ENCODE measurements at regions not wholly inside any gene's neighbourhood (a gene's known extent, or its start where the extent isn't known, plus 50 kb on each side); places are given as distances from the start of the nearest gene placed in this dataset.

DNA sequence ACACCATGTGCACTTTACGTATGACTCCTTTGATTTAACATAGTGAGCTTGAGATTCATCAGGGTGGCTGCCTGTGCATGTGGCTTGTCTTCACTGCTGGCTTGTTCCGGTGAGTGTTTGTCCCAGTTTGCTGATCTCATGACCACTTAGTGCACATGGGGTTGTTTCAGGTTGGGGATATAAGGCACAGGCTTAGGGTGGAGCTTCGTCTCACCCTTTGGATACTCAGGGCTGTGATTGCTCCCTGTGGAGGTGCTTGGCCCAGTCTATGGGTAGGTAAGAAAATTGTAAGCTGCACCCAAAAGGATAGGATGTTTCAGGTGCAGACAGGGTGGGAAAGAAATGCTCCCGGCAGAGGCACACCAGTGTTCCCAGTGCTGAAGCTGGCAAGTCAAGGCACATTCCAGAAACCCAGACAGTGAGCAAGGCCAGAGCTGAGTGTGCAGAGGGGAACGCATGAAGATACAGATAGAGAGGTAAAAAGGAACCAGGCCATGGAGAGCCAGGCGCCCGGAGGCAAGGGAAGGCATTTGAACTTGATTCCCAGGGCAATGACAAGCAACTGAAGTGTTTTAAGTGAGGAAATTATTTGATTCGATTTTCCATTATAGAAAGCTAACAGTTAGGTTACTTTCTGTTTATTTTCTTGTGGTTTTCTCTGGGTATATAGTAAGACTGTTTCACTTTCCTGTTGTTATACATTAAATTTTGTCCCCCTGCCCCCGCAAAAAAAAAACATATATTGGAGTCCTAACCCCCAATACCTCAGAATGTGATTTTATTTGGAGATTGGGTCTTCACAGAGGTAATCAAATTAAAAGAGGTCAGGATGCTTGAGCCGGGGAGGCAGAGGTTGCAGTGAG is 289.8 kb upstream of the KLF6 start:
- no peak for DNase-seq (ENCODE audit: low read depth)

- DNase-seq (ENCODE audit: low read depth) = no peak
Measured at GRCh38 chr10:4073912-4074311, 288.9 kb upstream of the KLF6 start.

GRCh38 chr10:4070921-4071660 is 286.1 kb upstream of the KLF6 start:
- DNase-seq (ENCODE audit: low read depth) = no peak

DNA sequence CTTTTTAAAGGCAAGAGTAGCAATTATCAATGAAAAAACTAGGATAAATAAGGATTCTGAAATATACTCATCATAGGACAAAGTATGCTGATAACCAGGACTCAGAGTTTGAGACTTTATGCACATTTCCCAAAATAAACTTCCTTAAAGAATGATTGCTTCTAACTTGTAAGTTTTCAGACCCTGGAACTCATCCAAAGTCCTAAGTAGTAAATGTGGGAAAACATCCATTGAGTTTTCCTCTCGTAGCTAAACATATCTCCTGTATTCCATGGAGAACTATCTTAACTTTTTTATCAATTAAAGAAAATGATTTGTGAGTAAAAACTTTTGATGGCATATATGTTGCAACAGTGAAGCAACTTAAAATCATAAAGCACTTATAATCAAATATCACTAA is 285.2 kb upstream of the KLF6 start:
- DNase-seq (ENCODE audit: low read depth) = no peak

DNA sequence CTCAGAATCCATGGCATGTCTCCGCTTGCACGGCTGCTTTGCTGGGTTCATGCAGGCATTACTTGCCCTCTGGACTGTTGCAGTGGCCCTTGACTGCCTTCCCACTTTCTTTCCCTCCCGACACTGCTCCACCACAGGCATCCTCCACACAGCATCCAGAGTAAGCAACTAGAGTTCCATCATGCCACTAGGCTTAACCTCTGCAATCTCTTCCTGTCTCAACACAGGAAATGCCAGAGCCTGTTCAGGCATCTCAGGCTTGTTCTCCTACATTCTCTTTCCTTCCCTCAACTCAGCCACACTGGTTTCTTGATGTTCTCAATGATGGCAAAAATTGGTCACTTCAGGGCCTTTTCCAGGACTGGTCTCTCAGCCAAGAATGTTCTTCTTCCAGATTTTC is 284.5 kb upstream of the KLF6 start:
- no peak for DNase-seq (ENCODE audit: low read depth)

GRCh38 chr10:4068629-4069028 is 283.6 kb upstream of the KLF6 start:
- DNase-seq (ENCODE audit: low read depth) = no peak

- DNase-seq (ENCODE audit: low read depth) = no peak
Measured at GRCh38 chr10:4067931-4068561, 283.0 kb upstream of the KLF6 start.

DNA sequence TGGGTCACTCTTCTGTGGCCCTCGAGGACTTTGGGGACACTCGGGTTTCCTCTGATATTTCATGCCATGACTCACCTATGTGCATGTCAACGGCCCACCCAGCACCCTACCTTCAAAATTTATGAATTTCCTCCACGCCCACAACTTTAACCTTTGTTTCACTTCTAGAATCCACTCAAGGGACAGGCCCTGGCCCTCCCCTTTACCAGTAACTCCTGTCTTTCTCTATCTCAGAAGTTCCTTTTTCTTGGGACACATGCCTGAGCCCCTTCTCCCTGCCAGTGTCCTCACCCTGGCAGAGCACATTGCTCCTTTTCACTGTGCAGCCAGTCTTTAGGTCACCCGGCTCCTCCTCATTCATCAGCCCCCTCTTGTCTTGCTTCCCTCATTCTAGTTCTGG is 282.5 kb upstream of the KLF6 start:
- DNase-seq (ENCODE audit: low read depth) = no peak

GRCh38 chr10:4066581-4067390 is 281.8 kb upstream of the KLF6 start:
- DNase-seq (ENCODE audit: low read depth) = no peak

GRCh38 chr10:4064489-4064888 is 279.5 kb upstream of the KLF6 start:
- no peak for DNase-seq (ENCODE audit: low read depth)

GRCh38 chr10:4063717-4064116 is 278.7 kb upstream of the KLF6 start:
- no peak for DNase-seq (ENCODE audit: low read depth)

DNA sequence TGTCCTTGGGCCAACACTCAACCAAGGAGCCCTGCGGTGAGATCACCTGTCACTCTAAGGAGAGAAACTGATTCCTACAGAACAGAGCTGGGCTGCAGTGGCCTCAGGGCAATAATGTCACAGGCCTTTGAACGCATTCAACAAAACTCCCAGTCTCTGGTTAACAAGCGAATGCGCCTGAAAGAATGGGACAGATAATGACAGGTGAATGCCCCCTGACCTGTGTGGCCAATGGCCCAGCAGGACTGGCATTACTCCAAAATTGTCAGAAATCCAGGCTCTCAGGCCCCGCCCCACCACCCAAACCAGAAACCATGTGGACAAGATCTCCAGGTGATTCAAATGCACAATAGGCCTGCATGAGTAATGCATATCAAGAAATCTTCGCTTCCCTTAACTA is 277.7 kb upstream of the KLF6 start:
- no peak for DNase-seq (ENCODE audit: low read depth)

DNA sequence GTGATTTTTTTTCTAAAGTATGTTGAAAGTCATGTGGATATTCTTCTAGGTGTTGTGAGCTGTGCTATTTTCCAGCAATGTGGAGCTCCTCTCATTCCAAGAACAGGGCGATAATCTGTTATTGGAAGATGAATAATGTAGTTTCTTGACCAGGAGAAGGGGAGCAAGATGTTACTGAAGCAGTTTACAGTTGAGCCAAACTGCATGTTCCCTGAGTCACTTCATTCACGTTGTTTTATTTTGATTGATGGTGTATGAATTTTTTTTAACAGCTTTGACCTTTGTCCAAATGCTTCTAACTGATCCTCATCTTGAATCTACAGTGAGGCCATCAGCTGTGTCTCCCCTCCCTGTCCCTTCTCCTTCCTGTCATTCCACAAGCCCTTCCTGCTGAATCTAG is 277.1 kb upstream of the KLF6 start:
- no peak for DNase-seq (ENCODE audit: low read depth)

DNA sequence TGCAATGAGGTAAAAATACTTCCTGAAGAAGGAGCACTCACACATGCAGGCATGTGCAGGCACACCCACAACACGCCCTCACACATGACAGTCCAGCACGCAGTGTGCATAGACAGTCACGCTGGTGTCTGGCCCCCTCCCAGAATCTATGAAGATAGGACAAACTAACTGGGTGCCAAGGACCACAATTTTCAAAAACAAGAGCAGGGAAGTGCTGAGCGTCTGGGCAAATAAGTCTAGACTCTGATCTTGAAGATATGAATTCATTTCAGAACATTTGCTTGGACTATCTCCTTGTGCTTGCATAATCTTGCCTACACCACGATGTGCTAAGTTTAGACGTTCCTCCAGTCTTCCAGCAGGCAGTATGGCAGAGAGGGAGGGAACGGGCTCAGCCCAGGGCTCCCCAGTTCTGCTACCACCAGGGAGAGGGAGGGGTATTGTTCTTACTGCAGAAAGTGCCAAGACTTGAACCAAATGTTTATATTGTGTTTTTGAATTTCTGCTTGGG is 276.5 kb upstream of the KLF6 start:
- DNase-seq (ENCODE audit: low read depth) = no peak

DNA sequence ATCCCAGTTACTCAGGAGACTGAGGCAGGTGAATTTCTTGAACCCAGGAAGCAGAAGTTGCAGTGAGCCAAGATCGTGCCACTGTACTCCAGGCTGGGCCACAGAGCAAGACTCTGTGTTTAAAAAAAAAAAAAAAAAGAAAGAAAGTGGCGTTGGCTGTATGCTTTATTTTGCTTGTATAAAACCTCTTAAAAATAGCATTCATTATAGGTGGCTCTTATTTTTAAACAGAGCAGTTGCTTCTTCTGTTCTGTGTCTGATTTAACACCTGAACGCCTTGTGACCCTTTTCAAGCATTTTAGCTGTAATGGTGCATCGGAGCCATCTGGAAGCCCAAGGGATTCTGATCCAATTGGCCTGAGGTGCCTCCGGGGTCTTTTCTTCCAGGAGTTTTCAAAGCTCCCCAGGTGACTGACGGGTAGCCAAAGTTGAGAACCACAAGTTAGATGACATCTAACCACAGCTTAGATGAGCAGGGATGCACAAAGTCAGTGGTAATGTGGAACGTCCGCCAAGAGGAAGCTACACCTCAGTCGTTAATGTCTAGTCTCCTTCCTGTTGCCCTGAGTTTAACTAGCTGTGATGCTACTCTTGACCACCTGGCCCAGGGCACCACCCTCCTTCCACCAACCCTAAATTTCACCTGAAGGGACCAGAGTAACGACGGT is 274.6 kb upstream of the KLF6 start:
- DNase-seq (ENCODE audit: low read depth) = no peak

- no peak for DNase-seq (ENCODE audit: low read depth)
Measured at GRCh38 chr10:4058514-4059029, 273.6 kb upstream of the KLF6 start.

DNA sequence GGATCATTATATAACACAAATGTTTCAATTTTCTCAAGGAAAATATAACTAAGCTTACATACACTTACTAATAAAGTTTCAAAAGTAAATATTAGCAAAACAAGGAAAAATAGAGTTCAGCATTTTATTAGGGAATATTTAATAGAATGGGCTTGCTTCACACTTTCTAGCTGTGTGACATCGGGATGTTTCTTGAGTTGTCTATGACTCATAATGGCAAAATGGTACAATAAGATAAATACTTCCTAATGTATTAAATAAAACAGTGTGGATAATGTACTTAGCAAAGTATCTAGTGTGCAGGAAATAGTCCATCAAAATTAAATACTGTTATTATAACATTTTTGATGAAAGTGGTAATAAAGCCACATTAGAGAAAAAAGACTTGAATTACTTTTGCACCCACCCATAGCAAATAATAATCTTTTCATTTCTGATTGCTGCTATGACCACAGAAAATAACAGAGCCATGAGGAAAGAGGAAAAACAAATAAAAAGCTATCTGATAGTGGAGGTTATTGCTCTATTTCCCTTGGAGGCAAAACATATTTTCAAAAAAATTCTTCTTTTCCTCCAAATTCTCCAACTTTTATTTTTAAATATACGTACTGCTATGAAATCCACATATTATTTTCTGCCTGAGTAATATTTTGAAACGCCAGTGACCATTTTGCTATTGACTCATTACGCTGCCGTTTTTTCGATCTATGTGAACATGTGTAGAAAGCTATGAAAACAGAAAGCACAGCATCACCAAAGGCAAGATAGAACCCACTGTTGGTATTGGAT is 272.9 kb upstream of the KLF6 start:
- no peak for DNase-seq (ENCODE audit: low read depth)

DNA sequence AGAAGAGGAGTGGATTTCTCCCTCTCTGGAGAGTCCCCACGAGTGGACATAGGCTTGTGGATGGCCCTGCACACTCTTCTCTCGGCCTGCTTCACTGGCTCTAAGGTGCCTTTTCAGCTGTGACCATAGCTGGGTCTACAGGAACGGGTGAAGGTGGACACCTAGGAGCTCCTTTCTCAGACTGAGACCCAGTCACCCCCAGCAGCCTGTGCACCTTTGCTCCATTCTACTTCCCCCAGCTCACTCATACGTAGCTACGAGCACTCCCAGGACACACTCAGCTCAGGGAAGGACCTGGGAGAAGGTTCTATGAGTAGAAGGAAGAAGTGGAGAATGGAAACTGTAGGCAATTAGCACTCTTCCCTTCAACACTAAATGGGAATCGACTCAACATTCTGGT is 272.0 kb upstream of the KLF6 start:
- DNase-seq (ENCODE audit: low read depth) = no peak

DNA sequence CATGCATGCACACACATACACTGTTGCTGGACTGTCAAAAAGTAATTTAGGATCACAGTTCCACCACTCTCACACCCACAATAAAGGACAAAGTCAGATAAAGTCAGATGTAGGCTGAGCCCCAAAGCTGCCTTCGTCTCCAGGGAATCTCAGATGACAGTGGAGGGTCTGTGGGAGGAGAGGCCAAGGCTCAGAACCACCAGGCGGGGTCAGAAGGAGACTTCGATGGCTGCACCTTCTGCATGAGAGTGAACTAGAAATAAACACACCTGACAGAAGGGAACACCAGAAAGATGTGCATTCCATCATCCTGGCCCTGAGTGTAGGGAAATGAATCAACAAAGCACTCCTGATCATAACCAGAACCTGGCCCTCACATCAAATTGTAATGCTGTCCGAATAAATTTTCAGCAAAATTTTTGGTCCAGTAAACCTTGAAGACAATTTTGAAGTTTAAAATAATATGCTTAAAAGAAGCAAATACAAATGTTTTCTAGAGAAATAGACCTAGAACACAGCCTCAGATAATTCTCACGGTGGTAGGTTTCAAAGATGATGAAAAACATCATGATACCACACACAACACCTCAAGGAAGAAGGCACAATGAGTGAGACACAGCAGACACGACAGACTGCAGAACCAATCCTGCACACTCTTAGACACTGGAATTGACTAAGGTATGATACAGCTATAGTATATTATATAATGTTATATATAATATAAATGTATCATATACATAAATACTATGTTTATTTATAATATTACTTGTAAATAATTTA is 269.8 kb upstream of the KLF6 start:
- no peak for DNase-seq (ENCODE audit: low read depth)

GRCh38 chr10:4053940-4054339 is 268.9 kb upstream of the KLF6 start:
- DNase-seq (ENCODE audit: low read depth) = no peak

Measured in activated gamma-delta T cell treated with anti-CD3 and anti-CD28 coated beads, Interleukin-2, amount 50 U/mL, for 16 hours (primary cell).